AG08396 (cell line): ENCODE measurements at regions not wholly inside any gene's neighbourhood (a gene's known extent, or its start where the extent isn't known, plus 50 kb on each side); places are given as distances from the start of the nearest gene placed in this dataset.

ENCODE experiments used
- DNase-seq: peaks from one replicate; pipeline ENCODE4 v3.0.0; 2012; ENCODE audit warnings: low spot score, mixed read lengths

GRCh38 chr10:78924319-78925003, 144.3 kb upstream of the ZMIZ1 start:
- no peak for DNase-seq

- no peak for DNase-seq
These were observed 143.5 kb upstream of the ZMIZ1 start for GRCh38 chr10:78925275-78925674.

DNA sequence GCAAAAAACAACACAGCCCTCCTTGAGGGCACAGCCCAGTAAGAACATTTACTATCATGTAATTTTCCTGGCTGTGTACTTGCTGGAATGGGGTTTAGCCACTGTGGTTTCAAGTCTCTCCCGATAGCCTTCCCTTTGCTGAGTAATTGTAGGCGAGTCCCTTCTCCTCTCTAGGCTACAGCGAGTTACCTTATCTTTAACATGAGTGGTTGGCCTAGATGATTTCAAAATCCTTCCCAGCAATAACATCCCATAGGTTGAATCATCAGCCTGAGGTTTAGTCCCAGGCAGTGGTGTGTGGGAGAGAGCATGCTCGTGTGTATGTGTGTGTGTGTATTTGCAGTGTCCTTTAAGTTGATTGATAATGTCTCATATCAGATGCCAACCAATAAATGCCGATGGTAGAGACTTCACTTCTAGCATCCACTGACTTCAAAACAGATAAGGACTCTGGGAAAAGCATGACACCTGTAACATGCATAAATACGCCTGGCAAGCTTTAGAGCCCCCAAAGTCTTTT, 142.9 kb upstream of the ZMIZ1 start:
- DNase-seq, result peak; percentile 86

- no peak for DNase-seq
These were observed 141.3 kb upstream of the ZMIZ1 start for GRCh38 chr10:78927257-78927995.

DNA sequence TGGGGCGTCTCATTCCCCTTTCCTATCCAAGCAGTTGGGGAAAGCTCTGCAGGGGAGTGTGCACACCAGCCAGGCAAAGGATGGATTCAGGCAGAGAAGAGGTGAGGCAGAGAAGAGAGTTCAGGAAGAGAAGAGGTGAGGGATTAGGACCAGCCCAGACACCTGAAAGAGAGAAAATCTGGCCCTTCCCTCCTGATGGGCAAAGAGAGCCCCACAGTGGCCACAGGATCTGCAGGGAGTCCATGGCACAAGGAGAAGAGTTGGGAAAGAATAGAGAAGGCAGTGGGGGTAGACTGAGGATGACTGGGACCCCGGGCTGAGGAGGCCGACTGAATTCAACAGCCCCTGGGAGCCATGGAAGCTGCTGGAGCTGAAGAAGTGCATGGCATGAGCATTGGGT, 140.4 kb upstream of the ZMIZ1 start:
- no peak for DNase-seq

DNA sequence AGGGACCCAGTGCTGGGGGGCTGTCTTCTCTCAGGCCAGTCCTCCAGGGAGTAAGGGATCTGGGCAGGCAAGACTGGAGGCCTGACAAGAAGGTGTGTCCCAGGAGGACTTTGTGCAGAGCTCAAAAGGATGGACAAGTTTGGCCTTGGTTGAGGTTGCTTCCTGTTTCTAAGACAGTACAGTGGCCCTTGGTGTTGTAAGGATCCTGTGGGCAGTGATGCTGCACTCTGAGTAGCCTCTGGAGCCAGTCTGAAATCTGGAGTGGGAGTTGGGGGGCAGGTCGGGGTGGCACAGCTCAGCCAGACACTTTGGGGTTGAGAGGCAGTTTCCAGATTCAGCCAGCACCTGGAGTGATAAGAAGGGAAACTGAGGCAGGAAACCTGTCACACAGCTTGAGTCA, 139.2 kb upstream of the ZMIZ1 start:
- no peak for DNase-seq

DNA sequence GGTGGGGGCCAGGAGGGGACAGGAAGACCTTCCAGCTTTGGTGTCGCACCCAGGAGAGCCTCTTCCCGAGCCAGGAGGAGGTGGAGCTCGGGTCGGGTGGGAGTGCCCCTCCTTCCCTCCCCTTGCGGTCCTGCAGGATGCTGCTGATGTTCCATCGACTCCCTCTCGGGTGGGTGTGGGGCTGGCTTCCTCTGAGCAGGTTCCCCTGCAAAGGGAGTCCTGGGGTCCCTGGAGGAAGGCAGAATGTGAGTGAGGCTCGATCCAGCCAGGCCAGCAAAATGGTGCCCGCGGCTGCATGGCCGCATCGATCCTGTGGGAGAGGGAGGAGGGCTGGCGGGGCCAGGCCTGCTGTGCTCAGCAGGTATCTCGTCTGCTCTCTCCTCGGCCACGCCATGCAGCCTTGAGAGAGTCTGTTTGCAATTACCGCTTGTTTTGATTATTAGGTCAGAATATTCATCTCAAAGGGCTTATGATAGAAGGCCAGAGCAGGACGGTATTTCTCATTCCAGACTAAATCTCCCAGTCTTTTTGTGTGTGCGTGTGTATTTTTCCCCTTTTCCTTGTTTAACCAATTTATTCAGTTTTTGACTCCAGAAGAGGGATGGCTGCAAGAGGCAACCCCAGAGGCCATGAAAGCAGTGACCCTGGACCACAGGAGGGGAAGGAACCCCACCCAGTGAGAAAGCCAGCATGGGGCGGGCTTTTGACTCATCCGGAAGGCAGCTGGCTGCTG, 137.3 kb upstream of the ZMIZ1 start:
- DNase-seq, result peak; percentile 79

- DNase-seq, result no peak
These were observed 136.7 kb upstream of the ZMIZ1 start for GRCh38 chr10:78932054-78932386.

DNA sequence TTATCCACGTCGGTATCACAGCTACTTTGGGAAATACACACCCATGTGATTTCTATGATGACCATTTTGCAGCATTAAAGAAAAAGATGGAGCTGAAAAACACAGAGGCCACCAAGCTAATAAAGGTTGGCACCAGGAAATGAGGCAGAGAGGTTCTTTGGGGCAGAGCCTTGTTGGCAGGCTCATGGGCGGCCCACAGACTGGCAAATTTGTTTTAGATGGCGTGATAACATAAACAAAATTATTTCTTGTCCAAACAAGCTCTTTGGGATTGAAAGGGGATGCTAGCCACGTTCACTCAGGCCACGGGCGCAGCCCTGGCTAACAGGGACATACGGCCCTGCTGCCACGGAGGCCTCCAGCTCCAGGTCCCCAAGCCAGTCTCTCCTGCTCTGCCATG, 135.9 kb upstream of the ZMIZ1 start:
- DNase-seq, result no peak

- DNase-seq, result no peak
These were observed 134.8 kb upstream of the ZMIZ1 start for GRCh38 chr10:78933828-78934531.

GRCh38 chr10:78934532-78934898, 134.3 kb upstream of the ZMIZ1 start:
- no peak for DNase-seq

- no peak for DNase-seq
These were observed 133.7 kb upstream of the ZMIZ1 start for GRCh38 chr10:78934994-78935602.

DNA sequence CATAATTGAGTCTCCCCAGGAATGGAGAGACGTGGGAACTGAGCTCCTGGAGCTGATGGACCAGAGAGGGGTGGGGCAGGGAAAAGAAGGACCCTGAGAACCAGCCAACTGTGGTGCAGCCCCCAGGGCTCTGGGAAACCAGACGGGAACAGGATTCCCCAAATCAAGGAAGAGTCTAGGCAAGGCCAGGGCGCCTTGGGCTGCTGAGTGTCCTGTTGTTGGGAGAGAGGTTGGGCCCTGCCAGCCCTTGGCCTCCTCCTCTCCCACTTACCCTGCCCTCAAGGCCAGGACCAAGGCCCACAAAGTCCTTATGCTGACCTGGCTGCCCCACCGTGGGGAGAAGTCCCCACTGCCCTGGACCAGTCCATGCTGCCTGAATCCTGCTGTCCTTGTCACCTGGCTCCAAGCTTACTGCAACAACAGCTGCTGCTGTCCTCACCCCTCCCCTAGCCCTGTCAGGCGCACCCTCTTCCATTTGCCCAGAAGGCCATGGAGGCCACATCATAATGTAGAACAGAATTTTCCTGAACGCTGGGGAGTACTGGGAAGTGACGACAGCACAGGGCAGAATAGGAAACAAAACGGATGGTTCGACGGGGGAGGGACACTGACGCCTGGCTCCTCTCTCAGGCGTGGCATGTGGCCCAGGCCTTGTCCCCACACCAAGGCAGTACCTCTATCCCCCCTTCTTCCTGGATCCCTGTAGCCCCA, 132.9 kb upstream of the ZMIZ1 start:
- no peak for DNase-seq

GRCh38 chr10:78936412-78937342, 132.1 kb upstream of the ZMIZ1 start:
- DNase-seq, result no peak

DNA sequence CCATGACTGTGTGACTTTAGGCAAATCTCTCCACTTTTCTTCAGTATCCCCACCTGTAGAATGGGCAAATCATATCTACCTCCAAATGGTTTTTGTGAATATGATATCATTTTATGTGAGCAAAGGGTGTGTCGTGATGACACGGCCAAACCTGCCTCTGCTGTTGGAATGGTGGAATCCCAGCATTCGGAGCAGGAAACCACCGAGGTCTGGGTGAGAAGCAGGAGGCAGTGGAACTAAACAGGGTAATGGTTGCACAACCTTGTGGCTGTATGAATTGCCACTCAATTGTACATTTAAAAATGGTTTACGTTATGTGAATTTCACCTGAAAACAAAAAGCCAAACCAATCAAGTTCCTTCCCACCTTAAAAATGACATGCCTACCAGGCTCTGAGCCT, 131.4 kb upstream of the ZMIZ1 start:
- DNase-seq, result no peak

DNA sequence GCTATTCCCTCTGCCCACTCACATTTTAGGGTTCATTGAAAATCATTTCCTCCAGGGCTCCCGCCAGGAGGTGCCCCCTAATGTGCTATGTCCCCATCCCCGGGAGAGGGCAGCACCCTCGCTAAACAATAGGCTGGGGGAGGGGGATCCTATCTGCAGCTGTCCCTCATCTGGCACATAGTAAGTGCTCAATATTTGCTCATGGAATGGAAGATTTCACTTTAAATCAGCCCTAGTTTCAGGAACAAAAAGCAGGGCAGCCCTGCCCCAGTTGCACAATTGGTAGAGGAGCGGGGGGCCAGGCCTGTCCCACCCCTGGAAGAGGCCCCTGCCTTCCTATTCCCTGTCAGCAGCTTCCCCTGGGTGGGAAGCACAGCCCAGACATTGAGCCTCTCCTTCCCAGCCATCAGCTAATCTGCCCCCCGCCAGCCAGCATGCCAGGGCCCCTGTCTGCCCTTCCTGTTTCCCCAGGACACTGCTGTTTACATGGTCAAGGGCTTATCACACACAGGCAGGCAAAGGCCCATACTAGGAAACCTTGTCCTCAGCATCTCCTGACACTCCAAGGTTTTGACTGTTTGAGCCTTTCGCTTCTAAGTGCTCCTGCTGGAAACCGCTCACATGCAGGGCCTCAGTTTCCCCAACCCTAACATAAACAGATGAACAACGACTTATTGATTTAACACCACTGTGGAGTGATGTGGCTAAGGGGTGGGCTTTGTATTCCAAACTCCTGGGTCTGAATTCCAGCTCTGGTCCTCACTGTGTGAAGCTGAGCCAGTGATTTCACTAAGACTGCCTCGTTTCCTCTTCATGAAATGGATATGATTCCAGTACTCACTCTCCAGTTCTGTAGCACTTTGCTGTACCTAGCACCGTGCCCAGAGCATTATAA, 130.7 kb upstream of the ZMIZ1 start:
- DNase-seq, result no peak

GRCh38 chr10:78938695-78939672, 129.8 kb upstream of the ZMIZ1 start:
- no peak for DNase-seq

GRCh38 chr10:78942091-78942501, 126.7 kb upstream of the ZMIZ1 start:
- no peak for DNase-seq
